A673 (cell line): ENCODE measurements at regions not wholly inside any gene's neighbourhood (a gene's known extent, or its start where the extent isn't known, plus 50 kb on each side); places are given as distances from the start of the nearest gene placed in this dataset.

Source experiments
- BruUV-seq: library from RNA; stranded (reverse); fragments of 400-500 nt; replicated peaks from 2 replicates; lab custom pipeline; 2021; lab: Mats Ljungman, UMichigan
- CTCF ChIA-PET: fragments of 300-600 bp; sonication (Branson Sonifier 250); formaldehyde crosslinking; loops from one replicate; lab custom pipeline; 2022; ENCODE audit warnings: antibody characterized with exemption; lab: Charles Lee
- POLR2A ChIA-PET: fragments of 300-600 bp; sonication (Branson Sonifier 250); formaldehyde crosslinking; loops from one replicate; lab custom pipeline; 2022; ENCODE audit warnings: antibody characterized with exemption; ENCODE audit not compliant: low non-redundant PET; lab: Charles Lee
- DNase-seq: peaks from one replicate; pipeline ENCODE4 v3.0.0-alpha.2; 2015; ENCODE audit warnings: low spot score
- H3K27ac ChIP-seq: fragments of 200-600 bp; sonication (generic); 2 replicates; pipeline ENCODE4 v1.5.1; 2016; ENCODE audit warnings: mixed run types, low read depth, mild to moderate bottlenecking, mixed read lengths, antibody characterized with exemption, low read length; ENCODE audit not compliant: poor library complexity, severe bottlenecking
- H3K27me3 ChIP-seq: fragments of 200-600 bp; sonication (generic); replicated peaks from 2 replicates; pipeline ENCODE4 v1.6.1; 2017; ENCODE audit warnings: mixed run types, low read depth, mild to moderate bottlenecking, mixed read lengths, antibody characterized with exemption, low read length; ENCODE audit not compliant: insufficient read depth, poor library complexity
- H3K36me3 ChIP-seq: fragments of 200-600 bp; sonication (generic); 2 replicates; pipeline ENCODE4 v1.6.1; 2016; ENCODE audit warnings: mixed run types, mild to moderate bottlenecking, mixed read lengths, antibody characterized with exemption, low read length; ENCODE audit not compliant: insufficient read depth, poor library complexity, severe bottlenecking
- H3K4me1 ChIP-seq: fragments of 200-600 bp; sonication (generic); 2 replicates; pipeline ENCODE4 v1.6.1; 2017; ENCODE audit warnings: mixed run types, mild to moderate bottlenecking, mixed read lengths, antibody characterized with exemption, low read length; ENCODE audit not compliant: insufficient read depth, poor library complexity, severe bottlenecking
- H3K4me3 ChIP-seq: fragments of 200-600 bp; sonication (generic); 2 replicates; pipeline ENCODE4 v1.5.1; 2016; ENCODE audit warnings: low read depth, mixed run types, mild to moderate bottlenecking, mixed read lengths, low read length; ENCODE audit not compliant: poor library complexity, severe bottlenecking
- H3K9me3 ChIP-seq: fragments of 200-600 bp; sonication (generic); 2 replicates; pipeline ENCODE4 v1.6.1; 2016; ENCODE audit warnings: mixed run types, low read depth, mild to moderate bottlenecking, mixed read lengths, antibody characterized with exemption, low read length; ENCODE audit not compliant: poor library complexity, severe bottlenecking
- EZH2 ChIP-seq: fragments of 200-600 bp; sonication (generic); IDR thresholded peaks from 2 replicates; pipeline ENCODE4 v1.6.1; 2017; ENCODE audit warnings: borderline replicate concordance, low read depth, mild to moderate bottlenecking, mixed read lengths, antibody characterized with exemption, low read length; ENCODE audit not compliant: poor library complexity, severe bottlenecking
- intact Hi-C: fragments of 100-400 bp; cut with micrococcal nuclease; formaldehyde crosslinking; loops from one replicate; pipeline ENCODE4 v1.10.0; 2022; ENCODE audit not compliant: unreplicated experiment
- TF ChIP-seq, protein P1 (sequence below): fragments of 300-800, 200-600 bp; sonication (generic); conservative IDR thresholded peaks from 2 replicates; pipeline ENCODE4 v1.5.1; 2017; ENCODE audit warnings: low read depth, mild to moderate bottlenecking, antibody characterized with exemption, low read length, moderate library complexity, mixed read lengths

DNA sequence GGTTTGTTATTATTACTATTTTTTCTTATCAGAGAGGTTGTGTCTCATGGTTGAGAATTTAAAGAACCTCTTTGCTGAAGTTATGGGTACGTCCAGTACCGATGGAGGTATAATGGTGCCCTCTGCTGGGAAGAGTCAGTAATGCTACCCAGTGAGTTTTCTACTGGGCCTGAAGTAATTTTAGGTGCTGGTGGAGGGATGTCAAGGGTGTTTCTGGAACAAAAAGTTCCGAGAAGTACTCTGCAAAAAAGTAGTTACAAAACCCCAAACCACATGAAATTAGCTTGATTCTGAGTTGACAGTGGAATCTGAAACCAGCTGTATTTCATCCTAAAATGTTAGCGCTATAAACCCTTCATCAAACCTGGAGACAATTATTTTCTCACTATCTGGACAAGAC is 102.5 kb upstream of the MID1 start:
- TF ChIP-seq EZH2: no peak
- TF ChIP-seq, protein P1, sequence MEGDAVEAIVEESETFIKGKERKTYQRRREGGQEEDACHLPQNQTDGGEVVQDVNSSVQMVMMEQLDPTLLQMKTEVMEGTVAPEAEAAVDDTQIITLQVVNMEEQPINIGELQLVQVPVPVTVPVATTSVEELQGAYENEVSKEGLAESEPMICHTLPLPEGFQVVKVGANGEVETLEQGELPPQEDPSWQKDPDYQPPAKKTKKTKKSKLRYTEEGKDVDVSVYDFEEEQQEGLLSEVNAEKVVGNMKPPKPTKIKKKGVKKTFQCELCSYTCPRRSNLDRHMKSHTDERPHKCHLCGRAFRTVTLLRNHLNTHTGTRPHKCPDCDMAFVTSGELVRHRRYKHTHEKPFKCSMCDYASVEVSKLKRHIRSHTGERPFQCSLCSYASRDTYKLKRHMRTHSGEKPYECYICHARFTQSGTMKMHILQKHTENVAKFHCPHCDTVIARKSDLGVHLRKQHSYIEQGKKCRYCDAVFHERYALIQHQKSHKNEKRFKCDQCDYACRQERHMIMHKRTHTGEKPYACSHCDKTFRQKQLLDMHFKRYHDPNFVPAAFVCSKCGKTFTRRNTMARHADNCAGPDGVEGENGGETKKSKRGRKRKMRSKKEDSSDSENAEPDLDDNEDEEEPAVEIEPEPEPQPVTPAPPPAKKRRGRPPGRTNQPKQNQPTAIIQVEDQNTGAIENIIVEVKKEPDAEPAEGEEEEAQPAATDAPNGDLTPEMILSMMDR: peak; percentile 85
- Histone ChIP-seq H3K4me1 (no peaks in the 10 kb centered on the region), H3K4me3 (no peak overlapping the region), H3K36me3 (no peaks in the 10 kb centered on the region), H3K27me3 (no peaks in the 10 kb centered on the region), H3K9me3 (no peaks in the 10 kb centered on the region), H3K27ac (no peak overlapping the region)
- BruUV-seq: no TSS peak
- ChIA-PET POLR2A (no interaction called here), CTCF (interaction anchor here (1.0 kb wide), 1 partner anchor 532 kb away, joined by 3 read pairs; no protein-coding TSS in a partner anchor)
- intact Hi-C loops: loop anchor here (1.0 to 10.0 kb wide), 2 partner anchors 412 to 533 kb away; no protein-coding TSS in a partner anchor
- DNase-seq: peak; percentile 60

DNA sequence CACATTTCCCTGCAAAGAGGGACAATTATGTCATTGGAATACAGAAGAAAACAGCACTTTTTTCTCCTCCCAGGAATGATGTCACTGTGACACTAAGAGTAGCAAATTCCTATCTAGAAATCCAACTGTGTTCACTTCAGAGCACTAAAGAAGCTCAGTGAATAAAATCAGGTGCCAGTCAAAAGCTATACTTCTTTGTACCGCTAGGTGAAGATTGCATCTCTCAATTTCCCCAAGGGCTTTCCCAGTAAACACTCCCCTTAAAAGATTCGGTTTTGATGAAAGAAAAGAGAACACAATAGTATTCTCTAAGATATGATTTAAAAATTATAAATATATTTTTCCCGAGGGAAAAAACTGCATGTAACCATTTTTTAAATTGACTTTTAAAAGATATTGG is 104.7 kb upstream of the MID1 start:
- DNase-seq: peak; percentile 45
- no peak overlapping the region for H3K4me3 ChIP-seq
- H3K4me1 ChIP-seq: no peaks in the 10 kb centered on the region
- TF ChIP-seq, protein P1: peak; percentile 57
- TF ChIP-seq EZH2: no peak
- no peaks in the 10 kb centered on the region for H3K9me3 ChIP-seq
- ChIA-PET CTCF (interaction anchor here (0.8 to 1.1 kb wide), 2 partner anchors 376 to 536 kb away, joined by 3 to 5 read pairs; no protein-coding TSS in a partner anchor), POLR2A (no interaction called here)
- no TSS peak for BruUV-seq
- intact Hi-C loops: loop anchor here (5.0 to 10.0 kb wide), 2 partner anchors 377 to 410 kb away; no protein-coding TSS in a partner anchor
- H3K27me3 ChIP-seq: peaks cover 3% of the 10 kb centered on the region
- H3K27ac ChIP-seq: no peak overlapping the region
- H3K36me3 ChIP-seq: no peaks in the 10 kb centered on the region

DNA sequence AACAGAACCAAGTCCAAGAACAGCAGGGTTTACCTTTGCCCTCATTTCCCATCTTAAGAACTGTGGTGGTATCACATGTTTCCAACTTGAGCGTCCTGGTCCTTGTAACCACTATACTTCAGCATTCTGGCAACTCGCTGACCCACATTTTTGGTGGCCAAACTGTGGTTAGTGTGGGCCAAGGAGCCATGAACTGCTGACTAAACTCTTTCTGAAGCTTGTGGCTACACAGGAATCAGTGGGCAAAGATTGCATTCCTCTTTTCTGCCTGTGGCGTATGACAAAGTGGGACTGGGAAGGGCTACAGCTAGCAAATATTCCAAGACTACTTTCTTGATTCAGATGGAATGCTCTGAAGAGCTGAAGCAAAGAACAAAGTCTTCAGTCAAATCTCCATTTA is 106.3 kb upstream of the MID1 start:
- no peak overlapping the region for H3K4me3 ChIP-seq
- BruUV-seq: no TSS peak
- TF ChIP-seq EZH2: no peak
- TF ChIP-seq, protein P1: no peak
- no peak overlapping the region for H3K27ac ChIP-seq
- H3K9me3 ChIP-seq: no peaks in the 10 kb centered on the region
- H3K36me3 ChIP-seq: no peaks in the 10 kb centered on the region
- no peak for DNase-seq
- H3K4me1 ChIP-seq: no peaks in the 10 kb centered on the region
- POLR2A ChIA-PET: no interaction called here
- CTCF ChIA-PET: no interaction called here
- H3K27me3 ChIP-seq: peaks cover 3% of the 10 kb centered on the region
- intact Hi-C loops: loop anchor here (5.0 to 10.0 kb wide), 2 partner anchors 376 to 408 kb away; no protein-coding TSS in a partner anchor
